Endodermal cell (in vitro differentiated cells): ENCODE measurements at regions not wholly inside any gene's neighbourhood (a gene's known extent, or its start where the extent isn't known, plus 50 kb on each side); places are given as distances from the start of the nearest gene placed in this dataset.

Experiments
- DNase-seq: peaks from one replicate; pipeline ENCODE4 v3.0.0-alpha.2; 2017
- H3K27ac ChIP-seq: 2 replicates; pipeline ENCODE4 v1.5.1; 2013; ENCODE audit warnings: mild to moderate bottlenecking, low read depth, low read length, moderate library complexity
- H3K27me3 ChIP-seq: 2 replicates; pipeline ENCODE4 v1.6.1; 2013; ENCODE audit warnings: mild to moderate bottlenecking, low read length, moderate library complexity; ENCODE audit not compliant: insufficient read depth, control insufficient read depth, poor library complexity, severe bottlenecking
- H3K36me3 ChIP-seq: 2 replicates; pipeline ENCODE4 v1.7.0; 2013; ENCODE audit warnings: mild to moderate bottlenecking, low read length, moderate library complexity; ENCODE audit not compliant: control insufficient read depth, insufficient read depth
- H3K4me1 ChIP-seq: one replicate; pipeline ENCODE4 v1.7.0; 2013; ENCODE audit warnings: low read length; ENCODE audit not compliant: control insufficient read depth, insufficient read depth
- H3K4me3 ChIP-seq: 2 replicates; pipeline ENCODE4 v1.5.1; 2013; ENCODE audit warnings: mild to moderate bottlenecking, low read length, moderate library complexity
- H3K9ac ChIP-seq: 2 replicates; pipeline ENCODE4 v1.6.1; 2013; ENCODE audit warnings: mild to moderate bottlenecking, low read length, moderate library complexity; ENCODE audit not compliant: poor library complexity, severe bottlenecking; ENCODE audit errors: extremely low read depth
- H3K9me3 ChIP-seq: 2 replicates; pipeline ENCODE4 v1.6.1; 2013; ENCODE audit warnings: mild to moderate bottlenecking, low read length, moderate library complexity; ENCODE audit not compliant: control insufficient read depth
- H3K27ac Mint-ChIP-seq: 2 replicates; pipeline ENCODE4 v1.8.0; 2020; ENCODE audit warnings: mixed read lengths
- H3K27me3 Mint-ChIP-seq: 2 replicates; pipeline ENCODE4 v1.8.0; 2021; ENCODE audit warnings: mild to moderate bottlenecking, mixed read lengths; ENCODE audit not compliant: insufficient read depth
- H3K36me3 Mint-ChIP-seq: 2 replicates; pipeline ENCODE4 v1.8.0; 2020; ENCODE audit warnings: low read depth, mixed read lengths
- H3K4me1 Mint-ChIP-seq: 2 replicates; pipeline ENCODE4 v1.8.0; 2020; ENCODE audit warnings: mixed read lengths
- H3K4me3 Mint-ChIP-seq: 2 replicates; pipeline ENCODE4 v1.8.0; 2020; ENCODE audit warnings: mild to moderate bottlenecking, moderate library complexity, mixed read lengths
- H3K9me3 Mint-ChIP-seq: 2 replicates; pipeline ENCODE4 v1.8.0; 2020; ENCODE audit warnings: mild to moderate bottlenecking, mixed read lengths
- CTCF ChIP-seq: fragments of 200-600 bp; sonication (generic); conservative IDR thresholded peaks from 2 replicates; pipeline ENCODE4 v1.5.0; 2021; ENCODE audit warnings: antibody characterized with exemption, mild to moderate bottlenecking
- WGBS, 2 experiments: methylation state at CpG; one replicate each; pipeline versions ENCODE4 v1.1.5 to v1.1.7; 2013; ENCODE audit warnings: missing lambda C conversion rate in 2 of 2, mixed read lengths in 1 of 2; ENCODE audit not compliant: insufficient coverage in 1 of 2, insufficient read length in 1 of 2; 5-methylcytosine and 5-hydroxymethylcytosine counted together

- Histone ChIP-seq H3K9me3 (no peaks in the 10 kb centered on the region), H3K27ac (no peak overlapping the region), H3K4me3 (no peak overlapping the region), H3K4me1 (no peaks in the 10 kb centered on the region), H3K27me3 (peaks cover 5% of the 10 kb centered on the region), H3K36me3 (no peaks in the 10 kb centered on the region), H3K9ac (no peak overlapping the region)
- H3K4me1 Mint-ChIP-seq: no peaks in the 10 kb centered on the region
- no peaks in the 10 kb centered on the region for H3K9me3 Mint-ChIP-seq
- DNase-seq: no peak
- WGBS, 2 experiments: 89% methylated on average over 5 of the region's 6 CpGs; no CpG with 5 or more reads in 1 of the 2 experiments
- H3K4me3 Mint-ChIP-seq: no peak overlapping the region
- no peaks in the 10 kb centered on the region for H3K36me3 Mint-ChIP-seq
- H3K27ac Mint-ChIP-seq: peak overlapping the region; percentile 17
- H3K27me3 Mint-ChIP-seq: peaks cover 15% of the 10 kb centered on the region
- TF ChIP-seq CTCF: no peak
These were observed 183.1 kb upstream of the TLE3 start for GRCh38 chr15:70280781-70281180.

GRCh38 chr15:70279096-70279495 is 181.4 kb upstream of the TLE3 start:
- 87 to 100% methylated on average over 3 to 6 of the region's 6 CpGs for WGBS, 2 experiments
- no peak overlapping the region for H3K27ac ChIP-seq
- peak; percentile 34 for DNase-seq
- no peak overlapping the region for H3K4me3 Mint-ChIP-seq
- H3K36me3 Mint-ChIP-seq: no peaks in the 10 kb centered on the region
- peaks cover 5% of the 10 kb centered on the region for H3K27me3 ChIP-seq
- H3K4me1 ChIP-seq: peaks cover 8% of the 10 kb centered on the region
- no peak overlapping the region for H3K4me3 ChIP-seq
- no peaks in the 10 kb centered on the region for H3K9me3 ChIP-seq
- no peaks in the 10 kb centered on the region for H3K36me3 ChIP-seq
- peaks cover 15% of the 10 kb centered on the region for H3K27me3 Mint-ChIP-seq
- no peak for TF ChIP-seq CTCF
- H3K9me3 Mint-ChIP-seq: no peaks in the 10 kb centered on the region
- no peak overlapping the region for H3K27ac Mint-ChIP-seq
- no peak overlapping the region for H3K9ac ChIP-seq
- no peaks in the 10 kb centered on the region for H3K4me1 Mint-ChIP-seq

- no peaks in the 10 kb centered on the region for H3K9me3 ChIP-seq
- DNase-seq: no peak
- Mint-ChIP-seq H3K9me3 (no peaks in the 10 kb centered on the region), H3K4me3 (no peak overlapping the region), H3K27ac (no peak overlapping the region), H3K4me1 (no peaks in the 10 kb centered on the region), H3K27me3 (peaks cover 15% of the 10 kb centered on the region), H3K36me3 (no peaks in the 10 kb centered on the region)
- H3K27me3 ChIP-seq: peaks cover 5% of the 10 kb centered on the region
- H3K4me1 ChIP-seq: peaks cover 8% of the 10 kb centered on the region
- H3K27ac ChIP-seq: no peak overlapping the region
- no peaks in the 10 kb centered on the region for H3K36me3 ChIP-seq
- 89% methylated on average over 3 to 7 of the region's 7 CpGs for WGBS, 2 experiments
- H3K4me3 ChIP-seq: no peak overlapping the region
- no peak for TF ChIP-seq CTCF
- no peak overlapping the region for H3K9ac ChIP-seq
These were observed 180.9 kb upstream of the TLE3 start for GRCh38 chr15:70278644-70279043.
